CD4-positive, alpha-beta T cell treated with Interleukin-10 for 1 hour (primary cell): ENCODE measurements at regions not wholly inside any gene's neighbourhood (a gene's known extent, or its start where the extent isn't known, plus 50 kb on each side); places are given as distances from the start of the nearest gene placed in this dataset.

Source experiments
- DNase-seq: peaks from one replicate; pipeline ENCODE4 v3.0.0-alpha.2; 2020

GRCh38 chr1:38716229-38716628 is 143.3 kb downstream of the RRAGC start:
- no peak for DNase-seq

GRCh38 chr1:38715415-38715814 is 144.2 kb downstream of the RRAGC start:
- no peak for DNase-seq

GRCh38 chr1:38712046-38712445 is 147.5 kb downstream of the RRAGC start:
- no peak for DNase-seq

- DNase-seq, result no peak
These were observed 150.8 kb downstream of the RRAGC start for GRCh38 chr1:38708701-38709258.

GRCh38 chr1:38701088-38701487 is 158.5 kb downstream of the RRAGC start:
- DNase-seq, result no peak

- no peak for DNase-seq
These were observed 159.5 kb downstream of the RRAGC start for GRCh38 chr1:38700077-38700470.

GRCh38 chr1:38699330-38700076 is 160.1 kb downstream of the RRAGC start:
- DNase-seq, result no peak

- no peak for DNase-seq
These were observed 162.2 kb downstream of the RRAGC start for GRCh38 chr1:38697387-38697786.

- no peak for DNase-seq
These were observed 163.2 kb downstream of the RRAGC start for GRCh38 chr1:38696371-38696770.

- no peak for DNase-seq
These were observed 165.8 kb downstream of the RRAGC start for GRCh38 chr1:38693759-38694158.

GRCh38 chr1:38693031-38693430 is 166.5 kb downstream of the RRAGC start:
- no peak for DNase-seq

- no peak for DNase-seq
These were observed 168.7 kb downstream of the RRAGC start for GRCh38 chr1:38690790-38691449.

GRCh38 chr1:38686927-38687255 is 172.7 kb downstream of the RRAGC start:
- no peak for DNase-seq

GRCh38 chr1:38686167-38686926 is 173.2 kb downstream of the RRAGC start:
- no peak for DNase-seq

GRCh38 chr1:38685388-38685787 is 174.2 kb downstream of the RRAGC start:
- no peak for DNase-seq

GRCh38 chr1:38680801-38681510 is 178.6 kb downstream of the RRAGC start:
- no peak for DNase-seq

GRCh38 chr1:38677756-38678155 is 181.8 kb downstream of the RRAGC start:
- DNase-seq, result no peak

- DNase-seq, result no peak
These were observed 182.3 kb downstream of the RRAGC start for GRCh38 chr1:38677311-38677710.

- DNase-seq, result no peak
These were observed 186.9 kb downstream of the RRAGC start for GRCh38 chr1:38672692-38673091.

GRCh38 chr1:38671221-38671620 is 188.4 kb downstream of the RRAGC start:
- DNase-seq, result no peak

- DNase-seq, result no peak
These were observed 188.9 kb downstream of the RRAGC start for GRCh38 chr1:38670544-38671122.

- no peak for DNase-seq
These were observed 191.9 kb downstream of the RRAGC start for GRCh38 chr1:38667626-38668025.

GRCh38 chr1:38662126-38662525 is 197.4 kb downstream of the RRAGC start:
- no peak for DNase-seq
